ENCODE measurements at regions not wholly inside any gene's neighbourhood (a gene's known extent, or its start where the extent isn't known, plus 50 kb on each side); places are given as distances from the start of the nearest gene placed in this dataset.

- no peak overlapping the region for H3K27ac ChIP-seq
- TF ChIP-seq CTCF (IDR thresholded peaks at IDR 0.05): no peak
- no peaks in the 10 kb centered on the region for H3K36me3 ChIP-seq (ENCODE audit: control insufficient read depth, insufficient read depth, low read length)
- no peaks in the 10 kb centered on the region for H3K79me2 ChIP-seq
- no peak overlapping the region for H3K4me2 ChIP-seq (ENCODE audit: low read length)
- no peaks in the 10 kb centered on the region for H3K27me3 ChIP-seq (ENCODE audit: control insufficient read depth, insufficient read depth, low read length)
- no peaks in the 10 kb centered on the region for H3K9me3 ChIP-seq (ENCODE audit: control insufficient read depth, low read length)
- H3K4me3 ChIP-seq (ENCODE audit: low read depth, low read length): no peak overlapping the region
- peaks cover 8% of the 10 kb centered on the region for H3K4me1 ChIP-seq
- no peak overlapping the region for H3K9ac ChIP-seq
- no peak overlapping the region for H2AFZ ChIP-seq
Observed at GRCh38 chr9:105066275-105066865, 138.4 kb upstream of the ABCA1 start.

- no peak for TF ChIP-seq CTCF (IDR thresholded peaks at IDR 0.05)
- no peaks in the 10 kb centered on the region for H3K27me3 ChIP-seq (ENCODE audit: control insufficient read depth, insufficient read depth, low read length)
Observed at GRCh38 chr9:105067895-105068580, 140.1 kb upstream of the ABCA1 start.

GRCh38 chr9:105069285-105069684 is 141.3 kb upstream of the ABCA1 start:
- Histone ChIP-seq H3K4me3 (ENCODE audit: low read depth, low read length) (no peak overlapping the region), H3K9ac (no peak overlapping the region), H3K9me3 (ENCODE audit: control insufficient read depth, low read length) (no peaks in the 10 kb centered on the region), H3K4me2 (ENCODE audit: low read length) (no peak overlapping the region), H3K27me3 (ENCODE audit: control insufficient read depth, insufficient read depth, low read length) (no peaks in the 10 kb centered on the region), H3K27ac (no peak overlapping the region), H3K4me1 (peaks cover 7% of the 10 kb centered on the region), H3K79me2 (no peaks in the 10 kb centered on the region), H3K36me3 (ENCODE audit: control insufficient read depth, insufficient read depth, low read length) (no peaks in the 10 kb centered on the region), H2AFZ (no peak overlapping the region)
- no peak for TF ChIP-seq CTCF (IDR thresholded peaks at IDR 0.05)

More at GRCh38 chr9:105067895-105068580, 140.1 kb upstream of the ABCA1 start:
- Histone ChIP-seq H3K79me2 (no peaks in the 10 kb centered on the region), H3K36me3 (ENCODE audit: control insufficient read depth, insufficient read depth, low read length) (no peaks in the 10 kb centered on the region), H2AFZ (no peak overlapping the region), H3K4me2 (ENCODE audit: low read length) (no peak overlapping the region), H3K9ac (no peak overlapping the region), H3K9me3 (ENCODE audit: control insufficient read depth, low read length) (no peaks in the 10 kb centered on the region), H3K4me3 (ENCODE audit: low read depth, low read length) (no peak overlapping the region), H3K27ac (no peak overlapping the region), H3K4me1 (peaks cover 8% of the 10 kb centered on the region)

- Histone ChIP-seq H3K79me2 (no peaks in the 10 kb centered on the region), H3K9me3 (ENCODE audit: control insufficient read depth, low read length) (no peaks in the 10 kb centered on the region), H3K27ac (no peak overlapping the region), H3K4me2 (ENCODE audit: low read length) (no peak overlapping the region), H3K4me1 (peaks cover 3% of the 10 kb centered on the region), H3K27me3 (ENCODE audit: control insufficient read depth, insufficient read depth, low read length) (no peaks in the 10 kb centered on the region), H2AFZ (no peak overlapping the region), H3K36me3 (ENCODE audit: control insufficient read depth, insufficient read depth, low read length) (no peaks in the 10 kb centered on the region), H3K9ac (no peak overlapping the region), H3K4me3 (ENCODE audit: low read depth, low read length) (no peak overlapping the region)
- no peak for TF ChIP-seq CTCF (IDR thresholded peaks at IDR 0.05)
Observed at GRCh38 chr9:105069696-105070095, 141.7 kb upstream of the ABCA1 start.

GRCh38 chr9:105070176-105070575 is 142.2 kb upstream of the ABCA1 start:
- Histone ChIP-seq H3K79me2 (no peaks in the 10 kb centered on the region), H3K9me3 (ENCODE audit: control insufficient read depth, low read length) (no peaks in the 10 kb centered on the region), H3K4me3 (ENCODE audit: low read depth, low read length) (no peak overlapping the region), H3K27ac (no peak overlapping the region), H3K27me3 (ENCODE audit: control insufficient read depth, insufficient read depth, low read length) (no peaks in the 10 kb centered on the region), H2AFZ (no peak overlapping the region), H3K9ac (no peak overlapping the region), H3K4me2 (ENCODE audit: low read length) (no peak overlapping the region), H3K4me1 (no peaks in the 10 kb centered on the region), H3K36me3 (ENCODE audit: control insufficient read depth, insufficient read depth, low read length) (no peaks in the 10 kb centered on the region)
- no peak for TF ChIP-seq CTCF (IDR thresholded peaks at IDR 0.05)

Data from parathyroid adenoma (tissue), 2 donors.